Trophoblast cell (in vitro differentiated cells and primary cell): ENCODE measurements at regions not wholly inside any gene's neighbourhood (a gene's known extent, or its start where the extent isn't known, plus 50 kb on each side); places are given as distances from the start of the nearest gene placed in this dataset.

Source experiments
- DNase-seq, 2 donors: peaks; one replicate each; pipeline ENCODE4 v3.0.0-alpha.2; 2016
- H2AFZ ChIP-seq: 2 replicates; pipeline ENCODE4 v1.6.1; 2013; ENCODE audit warnings: low read length, moderate library complexity, mild to moderate bottlenecking; ENCODE audit not compliant: insufficient read depth, poor library complexity
- H2AK5ac ChIP-seq: 2 replicates; pipeline ENCODE4 v1.6.1; 2013; ENCODE audit warnings: mild to moderate bottlenecking, low read length
- H2BK120ac ChIP-seq: 2 replicates; pipeline ENCODE4 v1.6.1; 2013; ENCODE audit warnings: low read length, mild to moderate bottlenecking, moderate library complexity; ENCODE audit not compliant: insufficient read depth, poor library complexity
- H2BK12ac ChIP-seq: 2 replicates; pipeline ENCODE4 v1.6.1; 2013; ENCODE audit warnings: mild to moderate bottlenecking, low read length, moderate library complexity
- H2BK5ac ChIP-seq: 2 replicates; pipeline ENCODE4 v1.6.1; 2013; ENCODE audit warnings: low read length, low read depth, moderate library complexity, mild to moderate bottlenecking; ENCODE audit not compliant: poor library complexity
- H3K14ac ChIP-seq: 2 replicates; pipeline ENCODE4 v1.6.1; 2013; ENCODE audit warnings: mild to moderate bottlenecking, low read length
- H3K18ac ChIP-seq: 2 replicates; pipeline ENCODE4 v1.6.1; 2013; ENCODE audit warnings: mild to moderate bottlenecking, low read length
- H3K23ac ChIP-seq: 2 replicates; pipeline ENCODE4 v1.6.1; 2013; ENCODE audit warnings: low read length
- H3K27ac ChIP-seq: 2 replicates; pipeline ENCODE4 v1.5.1; 2013; ENCODE audit warnings: low read depth, mild to moderate bottlenecking, inconsistent platforms, low read length, moderate library complexity
- H3K27me3 ChIP-seq: 2 replicates; pipeline ENCODE4 v1.6.1; 2013; ENCODE audit warnings: inconsistent platforms, mild to moderate bottlenecking, low read length, moderate library complexity; ENCODE audit not compliant: insufficient read depth
- H3K36me3 ChIP-seq, 2 experiments: 1 replicate in 1 of 2; 2 replicates in 1 of 2; pipeline ENCODE4 v1.6.1; 2013; ENCODE audit warnings: low read length in 2 of 2, mild to moderate bottlenecking in 2 of 2, moderate library complexity in 1 of 2; ENCODE audit not compliant: insufficient read depth in 2 of 2, control insufficient read depth in 1 of 2
- H3K4ac ChIP-seq: 2 replicates; pipeline ENCODE4 v1.6.1; 2013; ENCODE audit warnings: low read depth, mild to moderate bottlenecking, low read length, moderate library complexity
- H3K4me1 ChIP-seq, 2 experiments: 1 replicate in 1 of 2; 2 replicates in 1 of 2; pipeline ENCODE4 v1.6.1; 2013; ENCODE audit warnings: low read length in 2 of 2, mild to moderate bottlenecking in 2 of 2, moderate library complexity in 1 of 2; ENCODE audit not compliant: insufficient read depth in 2 of 2, control insufficient read depth in 1 of 2
- H3K4me2 ChIP-seq: 2 replicates; pipeline ENCODE4 v1.6.1; 2013; ENCODE audit warnings: inconsistent platforms, mild to moderate bottlenecking, low read length, moderate library complexity
- H3K4me3 ChIP-seq: 2 replicates; pipeline ENCODE4 v1.5.1; 2013; ENCODE audit warnings: mild to moderate bottlenecking, low read depth, low read length, inconsistent platforms
- H3K79me1 ChIP-seq: one replicate; pipeline ENCODE4 v1.6.1; 2013; ENCODE audit warnings: low read length
- H3K79me2 ChIP-seq: 2 replicates; pipeline ENCODE4 v1.6.1; 2013; ENCODE audit warnings: low read length, mild to moderate bottlenecking; ENCODE audit not compliant: control insufficient read depth, insufficient read depth, poor library complexity
- H3K9ac ChIP-seq: 2 replicates; pipeline ENCODE4 v1.6.1; 2013; ENCODE audit warnings: mild to moderate bottlenecking, low read length
- H3K9me3 ChIP-seq: 2 replicates; pipeline ENCODE4 v1.6.1; 2013; ENCODE audit warnings: low read depth, mild to moderate bottlenecking, control low read depth, inconsistent platforms, low read length; ENCODE audit not compliant: insufficient read depth
- H4K12ac ChIP-seq: 2 replicates; pipeline ENCODE4 v1.6.1; 2013; ENCODE audit warnings: low read depth, mild to moderate bottlenecking, low read length, moderate library complexity
- H4K8ac ChIP-seq: 2 replicates; pipeline ENCODE4 v1.6.1; 2013; ENCODE audit warnings: low read depth, mild to moderate bottlenecking, low read length, moderate library complexity
- H4K91ac ChIP-seq: one replicate; pipeline ENCODE4 v1.6.1; 2013; ENCODE audit warnings: low read depth, mild to moderate bottlenecking, low read length, moderate library complexity
- WGBS: extraction: QIAGEN DNeasy Blood & Tissue Kit; methylation state at CpG from one replicate; pipeline ENCODE4 v1.1.7; 2013; ENCODE audit warnings: missing lambda C conversion rate; ENCODE audit not compliant: insufficient read length, insufficient coverage; ENCODE audit errors: extremely low coverage; 5-methylcytosine and 5-hydroxymethylcytosine counted together

DNA sequence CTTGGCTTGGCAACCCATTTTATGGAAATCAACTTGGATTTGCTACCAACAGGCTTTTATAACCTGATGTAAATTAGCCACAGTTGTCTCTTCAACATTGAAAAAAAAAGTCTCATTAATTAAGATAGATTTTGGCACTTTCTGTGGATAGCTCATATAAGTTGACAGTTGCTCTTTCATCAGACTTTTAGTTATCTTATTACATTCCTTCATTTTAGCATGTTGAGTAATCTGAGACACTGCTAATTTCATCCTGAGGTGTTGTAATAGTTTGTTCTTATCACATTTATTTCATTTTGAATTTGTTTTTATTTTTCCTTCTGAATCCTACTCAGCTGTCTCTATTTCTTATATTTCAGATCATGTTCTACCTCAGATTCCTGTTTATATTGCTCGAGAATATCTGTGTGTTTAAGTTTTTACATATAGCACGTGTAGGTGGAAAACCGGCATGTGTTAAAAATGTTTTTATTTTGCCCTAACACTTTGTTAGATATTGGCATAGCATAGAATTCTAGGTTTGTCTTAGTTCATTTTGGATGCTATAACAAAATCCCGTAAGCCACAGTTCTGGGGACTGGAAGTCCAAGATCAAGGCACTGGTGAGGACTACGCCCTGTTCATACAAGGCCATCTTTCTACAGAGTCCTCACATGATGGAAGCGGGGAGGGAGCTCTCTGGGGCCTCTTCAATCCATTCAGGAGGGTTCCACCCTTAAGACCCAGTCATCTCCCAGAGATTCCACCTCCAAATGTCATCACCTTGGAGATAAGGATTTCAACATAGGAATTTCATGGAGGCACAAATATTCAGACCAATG lies 239.4 kb downstream of the COL4A1 start:
- no peaks in the 10 kb centered on the region for H3K4me1 ChIP-seq
- H3K23ac ChIP-seq, result no peak overlapping the region
- no peak overlapping the region for H4K8ac ChIP-seq
- WGBS, result no CpG with 5 or more reads among the region's 6 CpGs
- H2BK12ac ChIP-seq, result no peak overlapping the region
- no peaks in the 10 kb centered on the region for H3K79me1 ChIP-seq
- H3K79me2 ChIP-seq, result no peaks in the 10 kb centered on the region
- no peaks in the 10 kb centered on the region for H3K36me3 ChIP-seq
- H4K91ac ChIP-seq, result no peak overlapping the region
- H3K4me3 ChIP-seq, result no peak overlapping the region
- no peaks in the 10 kb centered on the region for H3K27me3 ChIP-seq
- H2AK5ac ChIP-seq, result no peak overlapping the region
- no peak overlapping the region for H3K4ac ChIP-seq
- DNase-seq, result peak in 1 of 2 donors; percentile 67
- H3K14ac ChIP-seq, result no peak overlapping the region
- H3K9ac ChIP-seq, result no peak overlapping the region
- H2BK5ac ChIP-seq, result no peak overlapping the region
- H3K9me3 ChIP-seq, result no peaks in the 10 kb centered on the region
- H4K12ac ChIP-seq, result no peak overlapping the region
- H2AFZ ChIP-seq, result no peak overlapping the region
- H3K4me2 ChIP-seq, result no peak overlapping the region
- H3K18ac ChIP-seq, result no peak overlapping the region
- no peak overlapping the region for H3K27ac ChIP-seq
- no peak overlapping the region for H2BK120ac ChIP-seq

DNA sequence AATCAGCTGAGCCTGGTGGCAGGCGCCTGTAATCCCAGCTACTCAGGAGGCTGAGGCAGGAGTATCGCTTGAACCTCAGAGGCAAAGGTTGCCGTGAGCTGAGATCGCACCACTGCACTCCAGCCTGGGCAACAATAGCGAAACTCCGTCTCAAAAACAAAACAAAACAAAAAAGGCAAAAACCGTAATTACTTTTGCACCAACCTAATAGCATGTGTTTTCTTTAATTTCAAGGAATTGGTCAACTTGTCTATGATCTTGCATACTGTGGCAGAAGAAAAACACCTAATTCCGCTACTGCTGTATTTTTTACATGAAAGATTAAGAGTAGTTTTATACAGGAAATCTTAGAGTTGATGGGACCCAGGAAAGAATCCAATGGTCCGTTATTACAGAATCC lies 241.2 kb downstream of the COL4A1 start:
- no CpG with 5 or more reads among the region's 9 CpGs for WGBS

DNA sequence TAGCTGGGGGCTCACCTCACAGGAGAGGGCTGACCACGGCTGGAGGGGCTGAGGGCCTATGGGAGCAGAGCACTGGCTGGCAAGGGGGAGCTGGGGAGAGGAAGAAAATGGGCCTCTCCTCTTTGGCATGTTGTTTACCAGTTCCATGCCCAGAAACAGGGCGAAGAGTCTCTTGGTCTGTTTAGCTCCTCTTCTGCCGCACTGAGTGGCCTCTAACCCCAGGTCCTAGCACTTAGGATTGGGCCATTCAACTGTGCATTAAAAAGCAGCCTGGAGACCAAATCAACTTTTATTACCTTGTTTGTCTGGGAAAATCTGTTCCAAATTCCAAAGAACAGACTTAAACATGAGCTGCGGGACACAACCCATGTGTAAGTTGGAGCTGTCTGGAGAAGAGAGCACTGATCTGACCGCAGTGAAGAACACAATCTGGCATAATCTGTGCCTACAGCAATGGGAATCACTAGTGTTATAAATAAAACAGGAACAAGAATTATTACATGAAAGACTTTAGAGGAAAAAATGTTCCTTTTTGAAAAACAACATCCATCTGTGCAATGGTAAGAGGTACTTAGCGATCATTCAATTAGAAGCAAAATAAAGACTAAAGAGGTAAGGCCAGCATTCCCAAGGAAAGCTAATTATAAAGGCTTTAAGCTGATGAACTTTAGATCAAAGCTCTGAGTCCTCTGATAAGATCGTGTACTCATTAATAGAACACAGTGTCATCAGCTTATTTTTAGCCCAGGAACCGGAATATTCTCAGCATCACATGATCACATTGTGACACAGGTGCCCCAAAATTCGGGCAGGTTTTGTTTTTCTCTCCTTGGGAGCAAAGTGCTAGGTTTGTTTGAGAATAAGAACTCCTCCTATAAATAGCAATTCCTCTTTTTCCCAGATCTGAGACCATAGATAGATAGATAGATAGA lies 243.2 kb downstream of the COL4A1 start:
- Histone ChIP-seq H2BK12ac (no peak overlapping the region), H3K4me2 (no peak overlapping the region), H3K27ac (no peak overlapping the region), H3K4ac (no peak overlapping the region), H4K8ac (no peak overlapping the region), H2BK5ac (no peak overlapping the region), H3K9ac (no peak overlapping the region), H3K18ac (no peak overlapping the region), H3K4me1 (no peaks in the 10 kb centered on the region), H3K36me3 (no peaks in the 10 kb centered on the region), H3K79me1 (no peaks in the 10 kb centered on the region), H2AK5ac (no peak overlapping the region), H3K4me3 (no peak overlapping the region), H3K27me3 (no peaks in the 10 kb centered on the region), H3K23ac (no peak overlapping the region), H3K79me2 (no peaks in the 10 kb centered on the region), H4K12ac (no peak overlapping the region), H2AFZ (no peak overlapping the region), H4K91ac (no peak overlapping the region), H3K14ac (no peak overlapping the region), H2BK120ac (no peak overlapping the region), H3K9me3 (no peaks in the 10 kb centered on the region)
- no CpG with 5 or more reads among the region's 9 CpGs for whole genome bisulfite sequencing
- DNase-seq, result no peak

More for the DNA sequence above, 241.2 kb downstream of the COL4A1 start:
- Histone ChIP-seq H2AK5ac (no peak overlapping the region), H3K4me3 (no peak overlapping the region), H3K79me2 (no peaks in the 10 kb centered on the region), H2BK5ac (no peak overlapping the region), H3K9ac (no peak overlapping the region), H3K4ac (no peak overlapping the region), H3K18ac (no peak overlapping the region), H3K14ac (no peak overlapping the region), H2BK120ac (no peak overlapping the region), H3K9me3 (no peaks in the 10 kb centered on the region), H2AFZ (no peak overlapping the region), H4K12ac (no peak overlapping the region), H3K79me1 (no peaks in the 10 kb centered on the region), H3K36me3 (no peaks in the 10 kb centered on the region), H4K8ac (no peak overlapping the region), H3K23ac (no peak overlapping the region), H3K4me1 (no peaks in the 10 kb centered on the region), H3K27ac (no peak overlapping the region), H3K27me3 (no peaks in the 10 kb centered on the region), H4K91ac (no peak overlapping the region), H2BK12ac (no peak overlapping the region), H3K4me2 (no peak overlapping the region)
- no peak for DNase-seq

DNA sequence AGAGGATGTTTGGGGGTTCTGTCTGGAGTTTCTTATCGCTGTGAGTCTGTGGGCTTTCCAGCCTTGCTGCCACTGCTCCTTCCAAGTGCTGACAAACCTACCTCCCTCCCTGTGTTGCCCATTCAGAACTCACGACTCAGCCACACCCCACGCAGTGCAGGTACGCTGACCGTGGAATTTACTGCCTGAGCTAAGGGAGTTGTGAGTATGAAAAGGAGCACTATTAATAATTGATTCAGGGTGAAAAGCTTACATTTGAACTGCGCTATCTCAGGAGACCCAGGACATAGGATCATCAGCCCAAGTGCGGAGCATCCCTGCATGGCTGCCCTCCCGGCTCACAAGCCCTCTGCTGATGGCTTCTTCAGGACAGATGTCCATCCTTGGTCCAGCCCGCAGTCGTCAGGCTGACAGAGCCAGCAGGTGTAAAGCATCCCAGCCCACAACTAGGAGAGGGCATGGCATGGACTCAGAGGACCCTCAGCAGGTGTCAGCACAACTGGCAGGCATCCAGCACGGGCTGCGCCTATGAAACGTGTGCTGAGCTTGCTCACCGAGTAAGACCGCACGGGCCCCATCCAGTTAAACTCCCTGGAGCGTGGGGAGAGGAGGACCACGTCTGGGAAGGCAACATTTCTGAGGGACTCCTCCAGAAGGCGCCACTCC lies 244.0 kb downstream of the COL4A1 start:
- Histone ChIP-seq H3K27me3 (no peaks in the 10 kb centered on the region), H3K27ac (no peak overlapping the region), H3K18ac (no peak overlapping the region), H3K4me1 (no peaks in the 10 kb centered on the region), H3K9ac (no peak overlapping the region), H3K4ac (no peak overlapping the region), H4K12ac (no peak overlapping the region), H4K8ac (no peak overlapping the region), H3K4me3 (no peak overlapping the region), H2AFZ (no peak overlapping the region), H2BK120ac (no peak overlapping the region), H2BK5ac (no peak overlapping the region), H3K9me3 (no peaks in the 10 kb centered on the region), H3K36me3 (no peaks in the 10 kb centered on the region), H3K79me1 (no peaks in the 10 kb centered on the region), H4K91ac (no peak overlapping the region), H3K79me2 (no peaks in the 10 kb centered on the region), H3K4me2 (no peak overlapping the region), H3K23ac (no peak overlapping the region), H2BK12ac (no peak overlapping the region), H3K14ac (no peak overlapping the region), H2AK5ac (no peak overlapping the region)
- no CpG with 5 or more reads among the region's 19 CpGs for WGBS
- no peak for DNase-seq
